ENCODE measurements at regions not wholly inside any gene's neighbourhood (a gene's known extent, or its start where the extent isn't known, plus 50 kb on each side); places are given as distances from the start of the nearest gene placed in this dataset.
A peak's percentile ranks its signal among the peaks of the same experiment; 100 is the strongest.
"Not testable (repeated sequence)": the region's sequence is repeated elsewhere in the genome, so short reads cannot be mapped to it uniquely, and the experiment has no call there.

- not testable (repeated sequence) for DNase-seq
These were observed 110.6 kb downstream of the RPIA start for GRCh38 chr2:88802026-88802425.

- no peak for DNase-seq
These were observed 115.9 kb downstream of the RPIA start for GRCh38 chr2:88807237-88807962.

GRCh38 chr2:88808083-88808482 lies 116.6 kb downstream of the RPIA start:
- no peak for DNase-seq

- no peak for DNase-seq
These were observed 117.2 kb downstream of the RPIA start for GRCh38 chr2:88808652-88809051.

- DNase-seq = no peak
These were observed 117.7 kb downstream of the RPIA start for GRCh38 chr2:88809216-88809615.

- DNase-seq = no peak
These were observed 118.5 kb downstream of the RPIA start for GRCh38 chr2:88810017-88810416.

GRCh38 chr2:88810488-88810887 lies 119.0 kb downstream of the RPIA start:
- DNase-seq = no peak

GRCh38 chr2:88811233-88811632 lies 119.8 kb downstream of the RPIA start:
- DNase-seq = no peak

- DNase-seq = no peak
These were observed 120.2 kb downstream of the RPIA start for GRCh38 chr2:88811681-88812080.

GRCh38 chr2:88813612-88814011 lies 122.1 kb downstream of the RPIA start:
- DNase-seq = no peak

GRCh38 chr2:88815282-88815681 lies 123.8 kb downstream of the RPIA start:
- no peak for DNase-seq

GRCh38 chr2:88815697-88816096 lies 124.2 kb downstream of the RPIA start:
- DNase-seq = no peak

- no peak for DNase-seq
These were observed 126.9 kb downstream of the RPIA start for GRCh38 chr2:88818381-88818780.

- no peak for DNase-seq
These were observed 133.5 kb downstream of the RPIA start for GRCh38 chr2:88824951-88825350.

- DNase-seq = no peak
These were observed 134.9 kb downstream of the RPIA start for GRCh38 chr2:88826399-88826798.

GRCh38 chr2:88827821-88828220 lies 136.3 kb downstream of the RPIA start:
- no peak for DNase-seq

- no peak for DNase-seq
These were observed 137.1 kb downstream of the RPIA start for GRCh38 chr2:88828397-88829137.

- no peak for DNase-seq
These were observed 138.4 kb downstream of the RPIA start for GRCh38 chr2:88829607-88830463.

GRCh38 chr2:88831071-88831791 lies 139.8 kb downstream of the RPIA start:
- DNase-seq = no peak

GRCh38 chr2:88831792-88832248 lies 140.3 kb downstream of the RPIA start:
- DNase-seq = peak in 1 of 2 experiments; percentile 7

GRCh38 chr2:88832311-88832991 lies 141.0 kb downstream of the RPIA start:
- DNase-seq = no peak

GRCh38 chr2:88832992-88833389 lies 141.5 kb downstream of the RPIA start:
- no peak for DNase-seq
